ENCODE measurements at regions not wholly inside any gene's neighbourhood (a gene's known extent, or its start where the extent isn't known, plus 50 kb on each side); places are given as distances from the start of the nearest gene placed in this dataset.

DNA sequence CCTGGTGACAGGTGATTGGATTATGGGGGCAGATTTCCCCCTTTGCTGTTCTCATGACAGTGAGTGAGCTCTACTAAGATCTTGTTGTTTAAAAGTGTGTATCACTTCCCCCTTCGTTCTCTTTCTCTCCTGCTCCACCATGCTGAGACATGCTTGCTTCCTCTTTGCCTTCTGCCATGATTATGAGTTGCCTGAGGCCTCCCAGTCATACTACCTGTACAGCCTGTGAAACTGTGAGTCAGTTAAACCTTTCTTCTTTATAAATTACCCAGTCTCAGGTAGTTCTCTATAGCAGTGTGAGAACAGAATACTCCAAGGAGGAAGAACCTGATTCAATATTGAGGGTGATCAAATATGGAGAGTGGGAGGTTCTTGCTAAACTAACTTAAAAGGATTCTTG, 724.9 kb downstream of the DOK5 start:
- DNase-seq (ENCODE audit: low spot score), result no peak
- ATAC-seq (ENCODE audit: low FRiP score), result no peak
- TF ChIP-seq CTCF (IDR thresholded peaks at IDR 0.05), result no peak

DNA sequence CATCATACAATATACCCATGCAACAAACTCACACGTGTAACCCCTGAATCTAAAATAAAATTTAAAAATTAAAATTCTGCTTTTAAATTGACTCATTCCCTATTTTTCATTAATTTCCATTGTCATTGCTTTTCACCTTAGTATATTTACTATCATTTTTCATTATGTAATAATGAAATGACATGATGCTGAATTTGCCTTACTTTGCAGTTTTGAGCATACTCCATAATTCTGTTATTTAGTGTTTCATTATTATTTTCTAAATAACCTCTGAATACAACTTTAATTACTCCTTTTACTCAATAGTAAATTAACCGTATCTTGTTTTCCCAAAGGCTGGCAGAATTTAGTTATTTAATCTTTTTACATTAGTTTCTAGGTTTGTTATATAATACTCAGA, 719.6 kb downstream of the DOK5 start:
- no peak for TF ChIP-seq CTCF (IDR thresholded peaks at IDR 0.05)
- DNase-seq (ENCODE audit: low spot score) (no peak), ATAC-seq (ENCODE audit: low FRiP score) (no peak)

- TF ChIP-seq CTCF (IDR thresholded peaks at IDR 0.05), result no peak
- ATAC-seq (ENCODE audit: low FRiP score), result no peak
- DNase-seq (ENCODE audit: low spot score), result no peak
These were observed 710.8 kb downstream of the DOK5 start for GRCh38 chr20:55186228-55186627.

DNA sequence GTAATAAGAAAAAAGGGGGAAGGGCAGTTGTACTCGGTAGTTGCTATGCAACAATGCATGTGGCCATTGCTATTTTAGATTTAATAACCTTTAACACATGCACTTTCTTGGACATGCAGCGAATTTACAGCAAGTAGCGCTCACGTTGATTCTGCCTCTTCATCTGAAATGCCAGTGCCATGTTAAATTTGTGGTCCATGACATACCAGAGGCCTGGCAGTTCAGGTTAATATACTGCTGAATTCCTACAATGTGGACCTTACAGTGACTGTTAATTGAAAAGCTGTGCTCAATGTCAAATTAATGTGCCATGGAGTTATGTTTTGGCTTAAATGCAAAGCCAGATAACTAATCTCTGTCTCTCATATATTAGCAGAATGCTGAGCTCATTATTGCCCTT, 699.7 kb downstream of the DOK5 start:
- DNase-seq (ENCODE audit: low spot score) (no peak), ATAC-seq (ENCODE audit: low FRiP score) (no peak)
- no peak for TF ChIP-seq CTCF (IDR thresholded peaks at IDR 0.05)

DNA sequence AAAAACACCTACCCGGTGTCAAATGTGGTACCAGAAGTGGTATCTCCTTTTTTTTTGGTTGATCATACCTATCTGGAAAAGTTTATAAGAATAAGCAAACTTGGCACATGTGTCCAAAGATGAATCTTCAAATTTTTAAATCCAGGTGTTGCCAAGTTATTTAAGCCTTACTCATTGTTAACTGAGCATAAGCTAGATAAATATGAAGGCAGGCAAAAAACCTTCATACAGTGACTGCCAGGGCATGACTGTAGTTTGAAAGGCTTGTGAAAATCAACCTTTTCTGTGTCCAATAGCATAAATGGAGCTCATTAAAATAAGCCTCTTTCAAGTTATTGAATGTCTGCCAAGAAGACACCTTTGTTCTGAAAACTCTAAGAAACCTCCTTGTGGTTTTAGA, 699.2 kb downstream of the DOK5 start:
- no peak for DNase-seq (ENCODE audit: low spot score)
- TF ChIP-seq CTCF (IDR thresholded peaks at IDR 0.05), result no peak
- peak; percentile 65 for ATAC-seq (ENCODE audit: low FRiP score)

DNA sequence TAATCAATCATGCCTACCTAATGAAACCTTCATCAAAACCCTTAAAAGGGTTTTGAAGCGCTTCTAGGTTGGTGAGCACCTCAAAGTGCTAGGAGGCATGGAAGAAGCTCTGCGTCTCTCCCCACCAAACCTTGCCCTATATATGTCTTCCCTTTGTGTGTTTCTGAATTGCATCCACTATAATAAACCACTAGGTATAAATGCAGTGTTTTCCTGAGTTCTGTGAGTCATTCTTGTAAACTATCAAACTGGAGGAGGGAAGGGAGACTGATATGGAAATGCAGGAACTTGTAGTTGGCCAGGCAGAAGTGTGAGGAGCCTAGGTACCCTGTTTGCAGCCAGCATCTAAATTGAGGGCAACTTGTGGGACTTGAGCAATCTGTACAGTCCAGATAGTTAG, 698.8 kb downstream of the DOK5 start:
- DNase-seq (ENCODE audit: low spot score) (no peak), ATAC-seq (ENCODE audit: low FRiP score) (peak; percentile 71)
- no peak for TF ChIP-seq CTCF (IDR thresholded peaks at IDR 0.05)

DNA sequence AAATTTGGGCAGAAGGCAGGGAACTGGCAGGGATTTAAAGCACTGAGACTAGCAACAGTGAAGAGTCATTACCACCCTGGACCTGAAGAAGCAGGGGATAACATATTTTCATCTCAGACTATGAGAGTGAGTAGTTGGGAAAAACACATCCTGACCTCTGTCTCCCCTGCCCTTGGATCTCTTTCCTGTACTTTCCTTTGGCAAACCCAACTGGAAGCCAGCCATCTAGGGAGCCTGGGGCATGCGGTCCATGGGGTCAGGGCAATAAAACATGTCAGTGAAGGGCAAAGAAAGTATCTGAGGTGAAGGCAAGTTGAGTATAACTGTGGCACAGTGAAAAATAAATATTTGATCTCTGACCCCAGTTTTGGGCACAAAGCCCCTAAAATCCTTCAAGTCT, 698.2 kb downstream of the DOK5 start:
- TF ChIP-seq CTCF (IDR thresholded peaks at IDR 0.05), result no peak
- ATAC-seq (ENCODE audit: low FRiP score), result peak; percentile 65
- DNase-seq (ENCODE audit: low spot score), result no peak

Measured in omental fat pad (tissue), 3 donors.